OCI-LY3 (cell line): ENCODE measurements at regions not wholly inside any gene's neighbourhood (a gene's known extent, or its start where the extent isn't known, plus 50 kb on each side); places are given as distances from the start of the nearest gene placed in this dataset.
A peak's percentile ranks its signal among the peaks of the same experiment; 100 is the strongest.

Experiments
- EZH2phosphoT487 ChIP-seq: fragments of 200-600 bp; shearing (Covaris generic); IDR thresholded peaks from 2 replicates; pipeline ENCODE4 v1.6.1; 2018; ENCODE audit warnings: antibody characterized with exemption, mixed run types, low read depth
- TF ChIP-seq, protein P1 (sequence below): fragments of 200-600, 300-600 bp; sonication (generic); IDR thresholded peaks from 2 replicates; pipeline ENCODE4 v1.5.1; 2014; ENCODE audit warnings: antibody characterized with exemption, low read length, low read depth

DNA sequence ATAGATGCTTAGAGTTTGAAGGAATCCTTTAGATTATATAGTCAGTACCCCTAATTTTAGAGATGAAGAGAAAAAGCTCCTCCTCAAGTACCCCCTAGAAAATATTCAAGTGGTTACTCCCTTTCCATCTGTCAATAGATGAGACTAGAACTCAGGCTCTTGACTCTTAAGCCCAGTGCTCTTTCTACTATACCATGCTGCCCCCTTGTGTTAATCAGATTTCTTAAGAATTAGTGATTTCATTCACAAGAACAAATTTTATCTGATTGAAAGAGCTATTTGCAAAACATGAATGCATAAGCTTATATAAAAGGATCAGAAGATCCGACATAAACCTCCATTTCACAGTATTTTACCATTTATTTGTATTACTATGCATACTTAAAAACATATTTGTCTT, 179.3 kb downstream of the TFEC start:
- TF ChIP-seq, protein P1, sequence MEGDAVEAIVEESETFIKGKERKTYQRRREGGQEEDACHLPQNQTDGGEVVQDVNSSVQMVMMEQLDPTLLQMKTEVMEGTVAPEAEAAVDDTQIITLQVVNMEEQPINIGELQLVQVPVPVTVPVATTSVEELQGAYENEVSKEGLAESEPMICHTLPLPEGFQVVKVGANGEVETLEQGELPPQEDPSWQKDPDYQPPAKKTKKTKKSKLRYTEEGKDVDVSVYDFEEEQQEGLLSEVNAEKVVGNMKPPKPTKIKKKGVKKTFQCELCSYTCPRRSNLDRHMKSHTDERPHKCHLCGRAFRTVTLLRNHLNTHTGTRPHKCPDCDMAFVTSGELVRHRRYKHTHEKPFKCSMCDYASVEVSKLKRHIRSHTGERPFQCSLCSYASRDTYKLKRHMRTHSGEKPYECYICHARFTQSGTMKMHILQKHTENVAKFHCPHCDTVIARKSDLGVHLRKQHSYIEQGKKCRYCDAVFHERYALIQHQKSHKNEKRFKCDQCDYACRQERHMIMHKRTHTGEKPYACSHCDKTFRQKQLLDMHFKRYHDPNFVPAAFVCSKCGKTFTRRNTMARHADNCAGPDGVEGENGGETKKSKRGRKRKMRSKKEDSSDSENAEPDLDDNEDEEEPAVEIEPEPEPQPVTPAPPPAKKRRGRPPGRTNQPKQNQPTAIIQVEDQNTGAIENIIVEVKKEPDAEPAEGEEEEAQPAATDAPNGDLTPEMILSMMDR: peak; percentile 75
- no peak for TF ChIP-seq EZH2phosphoT487
